HepG2 (cell line): ENCODE measurements at regions not wholly inside any gene's neighbourhood (a gene's known extent, or its start where the extent isn't known, plus 50 kb on each side); places are given as distances from the start of the nearest gene placed in this dataset.

Source experiments
- ATAC-seq: fragments of 200-7000 bp; cut with Tn5 transposase; 3 replicates; pipeline ENCODE4 v1.9.1; 2020; ENCODE audit warnings: mild to moderate bottlenecking, moderate library complexity
- BruUV-seq: library from RNA; stranded (reverse); fragments of 400-500 nt; replicated peaks from 2 replicates; lab custom pipeline; 2021; lab: Mats Ljungman, UMichigan
- CTCF ChIA-PET: fragments of 300-600 bp; formaldehyde crosslinking; extraction: SDS; loops from one replicate; lab custom pipeline; 2021; ENCODE audit warnings: low total read pairs, inconsistent platforms, low intra/inter-chr PET ratio; lab: Yijun Ruan, JAX
- POLR2A ChIA-PET: fragments of 350-600 bp; sonication (Branson Sonifier 250); formaldehyde crosslinking; loops from one replicate; lab custom pipeline; 2020; ENCODE audit warnings: antibody characterized with exemption, inconsistent platforms; lab: Yijun Ruan, JAX
- DNase-seq: peaks from one replicate; pipeline ENCODE4 v3.0.0-alpha.2; 2015; ENCODE audit warnings: low spot score
- FAIRE-seq: peaks from 3 replicates; lab custom pipeline; 2011; peaks lifted over from hg19 to GRCh38; lab: Jason Lieb, UNC
- H2AFZ ChIP-seq: one replicate; pipeline ENCODE4 v1.6.1; 2011; ENCODE audit warnings: low read length, inconsistent platforms
- H3K27ac ChIP-seq: fragments of 300-600 bp; 3 replicates; pipeline ENCODE4 v1.8.0; 2011; ENCODE audit warnings: mixed run types, mild to moderate bottlenecking, mixed read lengths, low read length, inconsistent platforms; ENCODE audit not compliant: insufficient read depth; ENCODE audit errors: extremely low read length
- H3K27me3 ChIP-seq, 2 experiments: fragments of 200-600 bp in 1 of 2; 2 replicates in 1 of 2; 3 replicates in 1 of 2; pipeline versions ENCODE4 v1.6.0 to v1.8.0; 2011; ENCODE audit warnings: low read length in 2 of 2, mild to moderate bottlenecking in 2 of 2, moderate library complexity in 2 of 2, inconsistent platforms in 1 of 2; ENCODE audit not compliant: insufficient read depth in 2 of 2, control insufficient read depth in 1 of 2
- H3K36me3 ChIP-seq, 2 experiments: fragments of 200-600 bp in 1 of 2; replicated peaks in 1 of 2; 2 replicates in 1 of 2; 3 replicates in 1 of 2; pipeline versions ENCODE4 v1.5.1 to v1.8.0; 2011; ENCODE audit warnings: low read length in 2 of 2, inconsistent platforms in 1 of 2; ENCODE audit not compliant: insufficient read depth in 2 of 2, control insufficient read depth in 1 of 2
- H3K4me1 ChIP-seq: 2 replicates; pipeline ENCODE4 v1.5.1; 2012; ENCODE audit warnings: low read length, inconsistent platforms; ENCODE audit not compliant: insufficient read depth
- H3K4me2 ChIP-seq: 2 replicates; pipeline ENCODE4 v1.6.0; 2011; ENCODE audit warnings: low read depth, low read length, inconsistent platforms
- H3K4me3 ChIP-seq, 3 experiments: fragments of 200-600 bp in 1 of 3; sonication (generic), shearing (Covaris generic) in 1 of 3; replicated peaks in 1 of 3; 2 replicates each; pipeline ENCODE4 v1.5.1; 2011 to 2016; ENCODE audit warnings: low read length in 3 of 3, inconsistent platforms in 2 of 3, low read depth in 2 of 3, mild to moderate bottlenecking in 2 of 3, control low read depth in 1 of 3, mixed read lengths in 1 of 3; ENCODE audit not compliant: insufficient read depth in 1 of 3
- H3K79me2 ChIP-seq: one replicate; pipeline ENCODE4 v1.6.1; 2011; ENCODE audit warnings: low read length, inconsistent platforms; ENCODE audit not compliant: insufficient read depth
- H3K9ac ChIP-seq: 2 replicates; pipeline ENCODE4 v1.6.0; 2011; ENCODE audit warnings: mild to moderate bottlenecking, low read depth, low read length, inconsistent platforms; ENCODE audit not compliant: insufficient read depth
- H3K9me3 ChIP-seq: 2 replicates; pipeline ENCODE4 v1.5.1; 2012; ENCODE audit warnings: mild to moderate bottlenecking, low read length
- H4K20me1 ChIP-seq: 2 replicates; pipeline ENCODE4 v1.6.0; 2011; ENCODE audit warnings: inconsistent platforms, mild to moderate bottlenecking, low read length, moderate library complexity; ENCODE audit not compliant: insufficient read depth
- CC2D1A ChIP-seq: sonication (generic); formaldehyde crosslinking; IDR thresholded peaks from 2 replicates; pipeline ENCODE4 v1.8.1; 2023; ENCODE audit warnings: mild to moderate bottlenecking, missing genetic modification reagents
- PRMT3 ChIP-seq: sonication (generic); formaldehyde crosslinking; IDR thresholded peaks from 2 replicates; pipeline ENCODE4 v1.8.1; 2022; ENCODE audit warnings: low read depth, mild to moderate bottlenecking, moderate library complexity, missing genetic modification reagents, borderline replicate concordance
- RAD21 ChIP-seq: fragments of 450-650 bp; formaldehyde crosslinking; IDR thresholded peaks from 2 replicates; pipeline ENCODE4 v1.5.0; 2020; ENCODE audit warnings: mild to moderate bottlenecking
- RNF2 ChIP-seq: fragments of 450-650 bp; conservative IDR thresholded peaks from 2 replicates; pipeline ENCODE4 v1.6.1; 2016; ENCODE audit warnings: low read depth
- SMAD9 ChIP-seq: sonication (generic); formaldehyde crosslinking; IDR thresholded peaks from 2 replicates; pipeline ENCODE4 v1.5.1; 2020; ENCODE audit warnings: mild to moderate bottlenecking, missing genetic modification reagents
- ZNF589 ChIP-seq: sonication (generic); formaldehyde crosslinking; conservative IDR thresholded peaks from 2 replicates; pipeline ENCODE4 v1.8.0; 2022; ENCODE audit warnings: mild to moderate bottlenecking, moderate library complexity, missing genetic modification reagents
- ZNF768 ChIP-seq: sonication (generic); formaldehyde crosslinking; IDR thresholded peaks from 2 replicates; pipeline ENCODE4 v1.4.0; 2020; ENCODE audit warnings: missing genetic modification reagents
- WGBS: methylation state at CpG from one replicate; pipeline ENCODE4 v1.1.6; 2017; ENCODE audit warnings: low lambda C conversion rate; 5-methylcytosine and 5-hydroxymethylcytosine counted together
- in situ Hi-C: cut with HindIII; loops from 2 replicates; pipeline ENCODE4 v1.10.0; 2017; ENCODE audit warnings: low pct_unique_long_range_greater_than_20kb; ENCODE audit not compliant: extremely low pct_ligation_motif_present
- intact Hi-C: fragments of 100-400 bp; cut with micrococcal nuclease; formaldehyde crosslinking; loops from one replicate; pipeline ENCODE4 v1.10.0; 2022; ENCODE audit not compliant: unreplicated experiment
- TF ChIP-seq, protein P1 (sequence below): sonication (generic); formaldehyde crosslinking; IDR thresholded peaks from 2 replicates; pipeline ENCODE4 v1.8.0; 2022; ENCODE audit warnings: missing genetic modification reagents, mild to moderate bottlenecking, borderline replicate concordance
- TF ChIP-seq, protein P2 (sequence below): sonication (generic); formaldehyde crosslinking; IDR thresholded peaks from 2 replicates; pipeline ENCODE4 v1.4.0; 2020; ENCODE audit warnings: mild to moderate bottlenecking, missing genetic modification reagents

DNA sequence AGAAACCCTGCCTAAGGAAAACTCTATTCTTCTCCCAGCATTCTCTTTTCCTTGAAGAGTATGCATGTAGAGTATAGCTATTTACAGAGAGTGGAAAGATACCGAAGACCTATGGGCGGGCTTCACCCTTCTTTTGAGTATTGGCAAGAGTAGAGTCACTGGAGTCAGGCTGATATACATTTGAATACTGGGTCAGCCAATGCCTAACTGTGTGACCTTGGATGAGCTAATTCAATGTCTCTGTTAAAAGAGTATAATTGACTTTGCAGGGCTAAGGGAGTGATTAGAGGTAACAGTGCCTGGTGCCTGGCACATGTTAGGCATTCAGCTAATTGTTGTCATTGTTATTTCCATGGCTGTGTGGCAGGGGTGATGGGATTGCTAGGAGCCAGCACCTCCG lies 75.6 kb downstream of the TUSC7 start:
- ATAC-seq (no peak), FAIRE-seq (no peak), DNase-seq (no peak)
- H4K20me1 ChIP-seq = no peaks in the 10 kb centered on the region
- CTCF ChIA-PET = no interaction called here
- H3K9ac ChIP-seq = no peak overlapping the region
- POLR2A ChIA-PET = no interaction called here
- no peak overlapping the region for H3K27ac ChIP-seq
- no TSS peak for BruUV-seq
- H3K4me2 ChIP-seq = no peak overlapping the region
- no peak overlapping the region for H2AFZ ChIP-seq
- H3K4me1 ChIP-seq = no peaks in the 10 kb centered on the region
- WGBS = 13% methylated on average over 3 of the region's 3 CpGs
- no peaks in the 10 kb centered on the region for H3K9me3 ChIP-seq
- no peaks in the 10 kb centered on the region; a peak in 1 of 5 replicates for H3K27me3 ChIP-seq
- intact Hi-C loops = no loop called here
- no peaks in the 10 kb centered on the region for H3K36me3 ChIP-seq
- no peak for TF ChIP-seq SMAD9 (CRISPR knock-in tag)
- no peak for TF ChIP-seq ZNF589 (CRISPR knock-in tag)
- TF ChIP-seq, protein P1, sequence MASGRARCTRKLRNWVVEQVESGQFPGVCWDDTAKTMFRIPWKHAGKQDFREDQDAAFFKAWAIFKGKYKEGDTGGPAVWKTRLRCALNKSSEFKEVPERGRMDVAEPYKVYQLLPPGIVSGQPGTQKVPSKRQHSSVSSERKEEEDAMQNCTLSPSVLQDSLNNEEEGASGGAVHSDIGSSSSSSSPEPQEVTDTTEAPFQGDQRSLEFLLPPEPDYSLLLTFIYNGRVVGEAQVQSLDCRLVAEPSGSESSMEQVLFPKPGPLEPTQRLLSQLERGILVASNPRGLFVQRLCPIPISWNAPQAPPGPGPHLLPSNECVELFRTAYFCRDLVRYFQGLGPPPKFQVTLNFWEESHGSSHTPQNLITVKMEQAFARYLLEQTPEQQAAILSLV = no peak
- TF ChIP-seq CC2D1A (CRISPR knock-in tag) = no peak
- TF ChIP-seq RAD21 (CRISPR knock-in tag) = no peak
- TF ChIP-seq, all 625 proteins: peak for 0
- in situ Hi-C loops = no loop called here
- Histone ChIP-seq H3K79me2 (no peaks in the 10 kb centered on the region), H3K4me3 (no peak overlapping the region)

DNA sequence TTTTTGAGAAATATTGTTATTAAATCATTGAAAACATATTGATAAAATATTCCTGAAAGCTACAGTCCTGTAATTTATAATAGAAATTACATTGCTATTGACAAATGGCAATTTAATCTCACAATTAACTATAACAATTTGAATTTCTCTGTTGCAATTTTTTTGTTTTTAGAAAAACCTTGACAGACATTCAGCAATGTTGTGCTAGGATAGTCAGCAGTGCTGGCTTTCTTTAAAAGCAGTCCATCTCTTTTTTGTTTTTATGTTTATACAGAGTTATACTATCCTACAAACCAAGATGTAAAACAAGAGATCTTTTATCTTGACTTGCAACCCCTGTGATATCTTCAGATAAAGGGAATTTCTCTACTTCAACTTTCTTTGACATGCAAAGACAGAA lies 93.1 kb downstream of the TUSC7 start:
- in situ Hi-C loops = no loop called here
- FAIRE-seq (no peak), DNase-seq (no peak), ATAC-seq (no peak)
- no peaks in the 10 kb centered on the region for H3K4me1 ChIP-seq
- H3K4me3 ChIP-seq = no peak overlapping the region
- intact Hi-C loops = no loop called here
- H3K27me3 ChIP-seq = no peaks in the 10 kb centered on the region
- no peaks in the 10 kb centered on the region for H3K36me3 ChIP-seq
- no peaks in the 10 kb centered on the region for H4K20me1 ChIP-seq
- no peaks in the 10 kb centered on the region for H3K79me2 ChIP-seq
- no peaks in the 10 kb centered on the region for H3K9me3 ChIP-seq
- H3K4me2 ChIP-seq = no peak overlapping the region
- ChIA-PET POLR2A (no interaction called here), CTCF (no interaction called here)
- no peak overlapping the region for H3K27ac ChIP-seq
- no TSS peak for BruUV-seq
- H3K9ac ChIP-seq = no peak overlapping the region
- H2AFZ ChIP-seq = no peak overlapping the region
- TF ChIP-seq, protein P2, sequence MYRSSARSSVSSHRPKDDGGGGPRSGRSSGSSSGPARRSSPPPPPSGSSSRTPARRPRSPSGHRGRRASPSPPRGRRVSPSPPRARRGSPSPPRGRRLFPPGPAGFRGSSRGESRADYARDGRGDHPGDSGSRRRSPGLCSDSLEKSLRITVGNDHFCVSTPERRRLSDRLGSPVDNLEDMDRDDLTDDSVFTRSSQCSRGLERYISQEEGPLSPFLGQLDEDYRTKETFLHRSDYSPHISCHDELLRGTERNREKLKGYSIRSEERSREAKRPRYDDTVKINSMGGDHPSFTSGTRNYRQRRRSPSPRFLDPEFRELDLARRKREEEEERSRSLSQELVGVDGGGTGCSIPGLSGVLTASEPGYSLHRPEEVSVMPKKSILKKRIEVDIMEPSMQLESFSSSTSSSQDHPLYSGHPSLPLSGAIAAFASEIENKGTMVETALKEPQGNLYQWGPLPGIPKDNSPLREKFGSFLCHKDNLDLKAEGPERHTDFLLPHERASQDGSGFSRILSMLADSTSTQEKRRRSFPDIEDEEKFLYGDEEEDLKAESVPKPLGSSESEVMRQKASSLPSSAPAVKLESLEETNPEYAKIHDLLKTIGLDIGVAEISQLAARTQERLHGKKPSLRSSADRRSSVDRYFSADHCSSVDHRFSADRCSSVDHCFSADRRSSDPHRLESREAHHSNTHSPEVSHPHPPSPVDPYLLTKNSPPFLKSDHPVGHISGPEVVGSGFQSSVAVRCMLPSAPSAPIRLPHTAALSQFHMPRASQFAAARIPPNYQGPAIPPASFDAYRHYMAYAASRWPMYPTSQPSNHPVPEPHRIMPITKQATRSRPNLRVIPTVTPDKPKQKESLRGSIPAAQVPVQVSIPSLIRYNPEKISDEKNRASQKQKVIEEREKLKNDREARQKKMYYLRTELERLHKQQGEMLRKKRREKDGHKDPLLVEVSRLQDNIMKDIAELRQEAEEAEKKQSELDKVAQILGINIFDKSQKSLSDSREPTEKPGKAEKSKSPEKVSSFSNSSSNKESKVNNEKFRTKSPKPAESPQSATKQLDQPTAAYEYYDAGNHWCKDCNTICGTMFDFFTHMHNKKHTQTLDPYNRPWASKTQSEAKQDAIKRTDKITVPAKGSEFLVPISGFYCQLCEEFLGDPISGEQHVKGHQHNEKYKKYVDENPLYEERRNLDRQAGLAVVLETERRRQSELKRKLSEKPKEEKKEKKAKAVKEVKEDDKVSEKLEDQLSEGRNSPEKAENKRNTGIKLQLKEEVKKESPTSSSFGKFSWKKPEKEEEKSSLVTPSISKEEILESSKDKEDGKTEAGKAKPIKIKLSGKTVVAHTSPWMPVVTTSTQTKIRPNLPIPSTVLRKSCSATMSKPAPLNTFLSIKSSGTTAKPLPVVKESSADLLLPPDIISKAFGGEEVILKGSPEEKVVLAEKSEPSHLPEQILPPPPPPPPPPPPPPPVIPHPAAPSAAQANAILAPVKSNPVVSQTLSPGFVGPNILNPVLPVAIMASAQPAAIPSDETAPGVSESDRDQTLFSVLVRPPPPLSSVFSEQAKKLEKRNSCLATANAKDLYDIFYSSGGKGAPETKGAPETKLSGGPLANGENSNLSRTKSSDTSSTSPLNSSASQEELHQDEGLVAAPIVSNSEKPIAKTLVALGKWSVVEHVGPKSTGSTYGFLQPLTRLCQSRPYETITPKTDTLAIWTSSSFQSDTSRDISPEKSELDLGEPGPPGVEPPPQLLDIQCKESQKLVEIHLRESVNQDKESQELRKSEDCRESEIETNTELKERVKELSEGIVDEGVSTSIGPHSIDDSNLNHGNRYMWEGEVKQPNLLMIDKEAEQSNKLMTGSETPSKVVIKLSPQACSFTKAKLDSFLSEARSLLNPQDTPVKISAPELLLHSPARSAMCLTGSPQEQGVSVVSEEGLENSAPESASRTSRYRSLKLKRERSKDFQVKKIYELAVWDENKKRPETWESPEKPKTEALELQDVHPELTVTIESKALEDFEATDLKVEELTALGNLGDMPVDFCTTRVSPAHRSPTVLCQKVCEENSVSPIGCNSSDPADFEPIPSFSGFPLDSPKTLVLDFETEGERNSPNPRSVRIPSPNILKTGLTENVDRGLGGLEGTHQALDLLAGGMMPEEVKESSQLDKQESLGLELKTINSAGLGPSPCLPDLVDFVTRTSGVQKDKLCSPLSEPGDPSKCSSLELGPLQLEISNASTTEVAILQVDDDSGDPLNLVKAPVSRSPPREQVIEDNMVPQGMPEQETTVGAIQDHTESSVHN = no peak
- no peak for TF ChIP-seq RNF2
- no peak for TF ChIP-seq ZNF768 (CRISPR knock-in tag)
- no peak for TF ChIP-seq PRMT3 (CRISPR knock-in tag)
